Neural cell (in vitro differentiated cells): ENCODE measurements at regions not wholly inside any gene's neighbourhood (a gene's known extent, or its start where the extent isn't known, plus 50 kb on each side); places are given as distances from the start of the nearest gene placed in this dataset.

ENCODE experiments used
- H2AFZ ChIP-seq: fragments of 200-600, 300-800 bp; sonication (generic), shearing (Covaris generic); 2 replicates; pipeline ENCODE4 v1.6.0; 2014; ENCODE audit warnings: low read depth, mild to moderate bottlenecking, antibody characterized with exemption, low read length, moderate library complexity
- H3F3A ChIP-seq: fragments of 200-600 bp; shearing (Covaris generic); 2 replicates; pipeline ENCODE4 v1.6.1; 2016; ENCODE audit warnings: mild to moderate bottlenecking, moderate library complexity, mixed read lengths, antibody characterized with exemption, low read length; ENCODE audit not compliant: insufficient read depth, poor library complexity, severe bottlenecking
- H3K27ac ChIP-seq: fragments of 200-600, 300-800 bp; sonication (generic), shearing (Covaris generic); 2 replicates; pipeline ENCODE4 v1.5.1; 2014; ENCODE audit warnings: mild to moderate bottlenecking, low read length, moderate library complexity
- H3K27me3 ChIP-seq: fragments of 300-800, 200-600 bp; sonication (generic), shearing (Covaris generic); 2 replicates; pipeline ENCODE4 v1.6.0; 2014; ENCODE audit warnings: mild to moderate bottlenecking, low read depth, low read length, moderate library complexity; ENCODE audit not compliant: insufficient read depth
- H3K36me3 ChIP-seq: fragments of 300-800, 200-600 bp; sonication (generic), shearing (Covaris generic); 2 replicates; pipeline ENCODE4 v1.5.1; 2014; ENCODE audit warnings: mild to moderate bottlenecking, antibody characterized with exemption, low read length, moderate library complexity; ENCODE audit not compliant: insufficient read depth
- H3K4me2 ChIP-seq: fragments of 300-800, 200-600 bp; sonication (generic), shearing (Covaris generic); 2 replicates; pipeline ENCODE4 v1.6.0; 2014; ENCODE audit warnings: mild to moderate bottlenecking, low read length
- H3K4me3 ChIP-seq: fragments of 300-800, 200-600 bp; sonication (generic), shearing (Covaris generic); 2 replicates; pipeline ENCODE4 v1.5.1; 2014; ENCODE audit warnings: mild to moderate bottlenecking, low read length, moderate library complexity
- H3K79me2 ChIP-seq: fragments of 200-600 bp; shearing (Covaris generic); replicated peaks from 2 replicates; pipeline ENCODE4 v1.6.0; 2014; ENCODE audit warnings: mild to moderate bottlenecking, low read length, moderate library complexity; ENCODE audit not compliant: insufficient read depth
- H3K9ac ChIP-seq: fragments of 300-800, 200-600 bp; sonication (generic), shearing (Covaris generic); 2 replicates; pipeline ENCODE4 v1.6.1; 2016; ENCODE audit warnings: mild to moderate bottlenecking, low read length, mixed read lengths
- H3K9me2 ChIP-seq: fragments of 200-600 bp; shearing (Covaris generic); 2 replicates; pipeline ENCODE4 v1.6.1; 2016; ENCODE audit warnings: mild to moderate bottlenecking, low read length, mixed read lengths; ENCODE audit not compliant: insufficient read depth
- H3K9me3 ChIP-seq: fragments of 200-600, 300-800 bp; sonication (generic), shearing (Covaris generic); 2 replicates; pipeline ENCODE4 v1.6.1; 2016; ENCODE audit warnings: mild to moderate bottlenecking, mixed run types, low read length, moderate library complexity, mixed read lengths
- H4K20me1 ChIP-seq: fragments of 200-600 bp; shearing (Covaris generic); 2 replicates; pipeline ENCODE4 v1.6.1; 2016; ENCODE audit warnings: mild to moderate bottlenecking, mixed run types; ENCODE audit not compliant: insufficient read depth
- CTCF ChIP-seq: fragments of 450-650 bp; IDR thresholded peaks from 2 replicates; pipeline ENCODE4 v1.5.1; 2014; ENCODE audit warnings: antibody characterized with exemption, mild to moderate bottlenecking, moderate library complexity; ENCODE audit not compliant: poor library complexity, severe bottlenecking
- EP300 ChIP-seq: fragments of 450-650 bp; conservative IDR thresholded peaks from 2 replicates; pipeline ENCODE4 v1.6.1; 2014; ENCODE audit warnings: antibody characterized with exemption, mild to moderate bottlenecking, moderate library complexity; ENCODE audit not compliant: poor library complexity, severe bottlenecking
- EZH2 ChIP-seq: fragments of 200-600, 300-800 bp; shearing (Covaris generic), sonication (generic); IDR thresholded peaks from 2 replicates; pipeline ENCODE4 v1.6.1; 2014; ENCODE audit warnings: antibody characterized with exemption, low read length, borderline replicate concordance, mild to moderate bottlenecking; ENCODE audit not compliant: insufficient read depth, poor library complexity, severe bottlenecking
- MXI1 ChIP-seq: fragments of 450-650 bp; conservative IDR thresholded peaks from 2 replicates; pipeline ENCODE4 v1.6.1; 2014; ENCODE audit warnings: antibody characterized with exemption, mild to moderate bottlenecking; ENCODE audit not compliant: poor library complexity, severe bottlenecking
- POLR2AphosphoS5 ChIP-seq: IDR thresholded peaks from 2 replicates; pipeline ENCODE4 v1.6.1; 2012
- RAD21 ChIP-seq: fragments of 450-650 bp; conservative IDR thresholded peaks from 2 replicates; pipeline ENCODE4 v1.6.1; 2014; ENCODE audit warnings: antibody characterized with exemption, mild to moderate bottlenecking, moderate library complexity
- REST ChIP-seq: IDR thresholded peaks from 2 replicates; pipeline ENCODE4 v1.6.1; 2012; ENCODE audit warnings: borderline replicate concordance
- SMC3 ChIP-seq: fragments of 450-650 bp; conservative IDR thresholded peaks from 2 replicates; pipeline ENCODE4 v1.6.1; 2014; ENCODE audit warnings: antibody characterized with exemption, mild to moderate bottlenecking, moderate library complexity; ENCODE audit not compliant: poor library complexity
- TAF1 ChIP-seq: IDR thresholded peaks from 2 replicates; pipeline ENCODE4 v1.6.1; 2012; ENCODE audit warnings: low read depth

GRCh38 chr14:31921721-31922120, 155.4 kb upstream of the ARHGAP5 start:
- Histone ChIP-seq H3K9me2 (no peaks in the 10 kb centered on the region), H3K9ac (no peak overlapping the region), H3K9me3 (no peaks in the 10 kb centered on the region), H4K20me1 (no peaks in the 10 kb centered on the region), H3K36me3 (no peaks in the 10 kb centered on the region), H3K4me2 (no peak overlapping the region), H3K4me3 (no peak overlapping the region), H2AFZ (no peak overlapping the region), H3K27ac (no peak overlapping the region), H3K79me2 (no peaks in the 10 kb centered on the region), H3K27me3 (no peaks in the 10 kb centered on the region), H3F3A (no peaks in the 10 kb centered on the region)
- TF ChIP-seq EZH2, result no peak
- no peak for TF ChIP-seq TAF1

GRCh38 chr14:31926123-31926522, 151.0 kb upstream of the ARHGAP5 start:
- no peak overlapping the region for H3K27ac ChIP-seq
- no peaks in the 10 kb centered on the region for H3F3A ChIP-seq
- H3K4me3 ChIP-seq, result no peak overlapping the region
- H3K9me2 ChIP-seq, result no peaks in the 10 kb centered on the region
- no peaks in the 10 kb centered on the region for H4K20me1 ChIP-seq
- H3K4me2 ChIP-seq, result no peak overlapping the region
- TF ChIP-seq SMC3 (peak; percentile 47), RAD21 (peak; percentile 39), MXI1 (no peak), CTCF (peak; percentile 52), EZH2 (no peak)
- no peaks in the 10 kb centered on the region for H3K79me2 ChIP-seq
- no peaks in the 10 kb centered on the region for H3K36me3 ChIP-seq
- no peaks in the 10 kb centered on the region for H3K27me3 ChIP-seq
- H3K9ac ChIP-seq, result no peak overlapping the region
- H3K9me3 ChIP-seq, result no peaks in the 10 kb centered on the region
- H2AFZ ChIP-seq, result no peak overlapping the region

GRCh38 chr14:31926652-31927347, 150.3 kb upstream of the ARHGAP5 start:
- Histone ChIP-seq H3K9me2 (no peaks in the 10 kb centered on the region), H3K9ac (no peak overlapping the region), H3K9me3 (no peaks in the 10 kb centered on the region), H3K36me3 (no peaks in the 10 kb centered on the region), H3K27ac (peak overlapping the region; percentile 38), H3K4me2 (peak overlapping the region; percentile 5), H2AFZ (no peak overlapping the region), H3F3A (no peaks in the 10 kb centered on the region), H4K20me1 (no peaks in the 10 kb centered on the region), H3K4me3 (peak overlapping the region; percentile 34), H3K27me3 (no peaks in the 10 kb centered on the region), H3K79me2 (no peaks in the 10 kb centered on the region)
- TF ChIP-seq EZH2 (no peak), REST (no peak), TAF1 (no peak), POLR2AphosphoS5 (no peak), EP300 (no peak), SMC3 (no peak), RAD21 (no peak)
